GM19240 (cell line): ENCODE measurements at regions not wholly inside any gene's neighbourhood (a gene's known extent, or its start where the extent isn't known, plus 50 kb on each side); places are given as distances from the start of the nearest gene placed in this dataset.
"Not testable (repeated sequence)": the region's sequence is repeated elsewhere in the genome, so short reads cannot be mapped to it uniquely, and the experiment has no call there.

ENCODE experiments used
- DNase-seq: peaks from one replicate; pipeline ENCODE4 v3.0.0; 2011; ENCODE audit warnings: low spot score; ENCODE audit not compliant: insufficient read length

GRCh38 chr7:17086403-17086802, 204.6 kb upstream of the AGR3 start:
- no peak for DNase-seq

- DNase-seq = no peak
These were observed 207.7 kb upstream of the AHR start for GRCh38 chr7:17090751-17091150.

GRCh38 chr7:17093461-17093860, 205.0 kb upstream of the AHR start:
- DNase-seq = no peak

GRCh38 chr7:17094963-17095574, 203.4 kb upstream of the AHR start:
- no peak for DNase-seq

- no peak for DNase-seq
These were observed 202.5 kb upstream of the AHR start for GRCh38 chr7:17095931-17096330.

GRCh38 chr7:17097668-17098297, 200.7 kb upstream of the AHR start:
- no peak for DNase-seq

- no peak for DNase-seq
These were observed 199.9 kb upstream of the AHR start for GRCh38 chr7:17098515-17098914.

- no peak for DNase-seq
These were observed 199.1 kb upstream of the AHR start for GRCh38 chr7:17099083-17099973.

- DNase-seq = not testable (repeated sequence)
These were observed 198.4 kb upstream of the AHR start for GRCh38 chr7:17099974-17100509.

- DNase-seq = no peak
These were observed 197.2 kb upstream of the AHR start for GRCh38 chr7:17101207-17101696.

- no peak for DNase-seq
These were observed 195.3 kb upstream of the AHR start for GRCh38 chr7:17103170-17103569.

GRCh38 chr7:17103984-17104383, 194.5 kb upstream of the AHR start:
- no peak for DNase-seq

- DNase-seq = no peak
These were observed 194.0 kb upstream of the AHR start for GRCh38 chr7:17104419-17104818.

GRCh38 chr7:17105701-17106100, 192.8 kb upstream of the AHR start:
- no peak for DNase-seq

- no peak for DNase-seq
These were observed 190.3 kb upstream of the AHR start for GRCh38 chr7:17108049-17108584.

GRCh38 chr7:17109020-17109419, 189.4 kb upstream of the AHR start:
- DNase-seq = no peak

- DNase-seq = not testable (repeated sequence)
These were observed 184.7 kb upstream of the AHR start for GRCh38 chr7:17113770-17114169.

- DNase-seq = no peak
These were observed 180.0 kb upstream of the AHR start for GRCh38 chr7:17118412-17118811.

- DNase-seq = no peak
These were observed 177.7 kb upstream of the AHR start for GRCh38 chr7:17120756-17121155.

GRCh38 chr7:17121671-17122070, 176.8 kb upstream of the AHR start:
- DNase-seq = no peak

- no peak for DNase-seq
These were observed 175.4 kb upstream of the AHR start for GRCh38 chr7:17123020-17123419.
